RWPE2 (cell line): ENCODE measurements at regions not wholly inside any gene's neighbourhood (a gene's known extent, or its start where the extent isn't known, plus 50 kb on each side); places are given as distances from the start of the nearest gene placed in this dataset.

ENCODE experiments used
- ATAC-seq: fragments of 200-7000 bp; cut with Tn5 transposase; 3 replicates; pipeline ENCODE4 v1.9.1; 2021; ENCODE audit warnings: low read depth
- DNase-seq: peaks from one replicate; pipeline ENCODE4 v3.0.0-alpha.2; 2020; ENCODE audit warnings: low spot score
- H3K27ac ChIP-seq: fragments of 450-650 bp; 2 replicates; pipeline ENCODE4 v1.5.1; 2017; ENCODE audit warnings: mild to moderate bottlenecking; ENCODE audit not compliant: poor library complexity, severe bottlenecking
- H3K27me3 ChIP-seq: fragments of 250-450 bp; sonication (Bioruptor Pico); 2 replicates; pipeline ENCODE4 v1.5.1; 2021; ENCODE audit warnings: mild to moderate bottlenecking, moderate library complexity; ENCODE audit not compliant: insufficient read depth, poor library complexity, severe bottlenecking
- H3K36me3 ChIP-seq: fragments of 250-450 bp; sonication (Bioruptor Pico); 2 replicates; pipeline ENCODE4 v1.5.1; 2020; ENCODE audit warnings: low read depth, mild to moderate bottlenecking, moderate library complexity
- H3K4me1 ChIP-seq: fragments of 250-450 bp; sonication (Bioruptor Pico); 2 replicates; pipeline ENCODE4 v1.5.1; 2021; ENCODE audit warnings: mild to moderate bottlenecking, moderate library complexity; ENCODE audit not compliant: insufficient read depth, poor library complexity, severe bottlenecking
- H3K4me3 ChIP-seq: fragments of 250-450 bp; sonication (Bioruptor Pico); 2 replicates; pipeline ENCODE4 v1.5.1; 2021; ENCODE audit warnings: mild to moderate bottlenecking, moderate library complexity; ENCODE audit not compliant: severe bottlenecking
- H3K9me3 ChIP-seq: fragments of 250-450 bp; sonication (Bioruptor Pico); 2 replicates; pipeline ENCODE4 v1.5.1; 2021; ENCODE audit warnings: mild to moderate bottlenecking, moderate library complexity; ENCODE audit not compliant: severe bottlenecking
- CTCF ChIP-seq: fragments of 450-650 bp; IDR thresholded peaks from one replicate; pipeline ENCODE4 v1.5.1; 2017; ENCODE audit warnings: mild to moderate bottlenecking, moderate library complexity; ENCODE audit not compliant: poor library complexity, severe bottlenecking

- TF ChIP-seq CTCF = no peak
- Histone ChIP-seq H3K27me3 (no peaks in the 10 kb centered on the region), H3K4me3 (no peak overlapping the region), H3K9me3 (no peaks in the 10 kb centered on the region), H3K36me3 (no peaks in the 10 kb centered on the region), H3K27ac (no peak overlapping the region), H3K4me1 (no peaks in the 10 kb centered on the region)
- no peak for ATAC-seq
- no peak for DNase-seq
These were observed 172.5 kb upstream of the CPEB2 start for GRCh38 chr4:14829795-14830194.

DNA sequence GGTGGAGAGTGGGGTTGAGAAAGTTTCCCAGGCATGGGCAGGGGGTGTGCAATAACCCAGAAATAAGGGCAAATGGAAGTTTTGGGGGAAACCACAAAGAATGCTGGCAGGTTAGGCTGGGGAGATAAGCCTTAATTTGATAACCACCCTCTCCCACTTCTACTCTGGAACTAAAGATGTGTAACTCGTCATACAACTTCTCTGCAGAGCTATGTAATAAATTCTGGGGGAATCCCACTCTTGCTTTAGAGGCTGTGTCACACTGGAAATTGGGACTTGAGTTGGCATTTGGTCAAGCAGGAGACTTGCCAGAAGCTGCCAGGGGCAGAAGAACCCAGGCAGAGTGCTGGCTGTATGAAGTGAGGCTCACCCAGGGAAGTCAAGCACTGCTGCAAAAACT lies 170.9 kb upstream of the CPEB2 start:
- H3K4me3 ChIP-seq = no peak overlapping the region
- no peak overlapping the region for H3K27ac ChIP-seq
- TF ChIP-seq CTCF = no peak
- no peaks in the 10 kb centered on the region for H3K4me1 ChIP-seq
- H3K9me3 ChIP-seq = no peaks in the 10 kb centered on the region
- no peaks in the 10 kb centered on the region for H3K27me3 ChIP-seq
- no peaks in the 10 kb centered on the region for H3K36me3 ChIP-seq
- DNase-seq = no peak
- no peak for ATAC-seq

- no peak for TF ChIP-seq CTCF
- Histone ChIP-seq H3K9me3 (no peaks in the 10 kb centered on the region), H3K27me3 (no peaks in the 10 kb centered on the region), H3K4me3 (no peak overlapping the region), H3K36me3 (no peaks in the 10 kb centered on the region), H3K4me1 (no peaks in the 10 kb centered on the region), H3K27ac (no peak overlapping the region)
- ATAC-seq (no peak), DNase-seq (no peak)
These were observed 169.2 kb upstream of the CPEB2 start for GRCh38 chr4:14833053-14833452.

GRCh38 chr4:14834382-14834781 lies 167.9 kb upstream of the CPEB2 start:
- H3K4me1 ChIP-seq = no peaks in the 10 kb centered on the region
- H3K27ac ChIP-seq = no peak overlapping the region
- no peaks in the 10 kb centered on the region for H3K27me3 ChIP-seq
- H3K9me3 ChIP-seq = no peaks in the 10 kb centered on the region
- no peak for DNase-seq
- ATAC-seq = no peak
- no peak overlapping the region for H3K4me3 ChIP-seq
- no peaks in the 10 kb centered on the region for H3K36me3 ChIP-seq
- no peak for TF ChIP-seq CTCF

GRCh38 chr4:14835288-14835687 lies 167.0 kb upstream of the CPEB2 start:
- ATAC-seq = no peak
- Histone ChIP-seq H3K27me3 (no peaks in the 10 kb centered on the region), H3K9me3 (no peaks in the 10 kb centered on the region), H3K36me3 (no peaks in the 10 kb centered on the region), H3K4me1 (no peaks in the 10 kb centered on the region), H3K27ac (no peak overlapping the region), H3K4me3 (no peak overlapping the region)
- no peak for TF ChIP-seq CTCF
- DNase-seq = no peak
